PC-9 (cell line): ENCODE measurements at regions not wholly inside any gene's neighbourhood (a gene's known extent, or its start where the extent isn't known, plus 50 kb on each side); places are given as distances from the start of the nearest gene placed in this dataset.
"Not testable (repeated sequence)": the region's sequence is repeated elsewhere in the genome, so short reads cannot be mapped to it uniquely, and the experiment has no call there.

Source experiments
- BruUV-seq: library from RNA; stranded (reverse); fragments of 400-500 nt; replicated peaks from 2 replicates; lab custom pipeline; 2021; lab: Mats Ljungman, UMichigan
- CTCF ChIA-PET: fragments of 300-600 bp; sonication (Branson Sonifier 250); formaldehyde crosslinking; loops from one replicate; lab custom pipeline; 2022; ENCODE audit warnings: antibody characterized with exemption; lab: Charles Lee
- POLR2A ChIA-PET: fragments of 300-600 bp; sonication (Branson Sonifier 250); formaldehyde crosslinking; loops from one replicate; lab custom pipeline; 2022; ENCODE audit warnings: antibody characterized with exemption; ENCODE audit not compliant: unreplicated experiment; lab: Charles Lee
- DNase-seq, 2 experiments: peaks; one replicate each; pipeline versions ENCODE4 v3.0.0 to v3.0.0-alpha.2; 2015 to 2022; ENCODE audit warnings: mixed read lengths in 1 of 2
- H2AFZ ChIP-seq: fragments of 200-600 bp; sonication (generic); 2 replicates; pipeline ENCODE4 v1.8.1; 2017; ENCODE audit warnings: antibody characterized with exemption
- H3F3A ChIP-seq: fragments of 200-600 bp; sonication (generic); 2 replicates; pipeline ENCODE4 v1.8.1; 2017; ENCODE audit warnings: antibody characterized with exemption, mild to moderate bottlenecking, low read depth; ENCODE audit not compliant: insufficient read depth
- H3K27ac ChIP-seq: fragments of 200-600 bp; sonication (generic); 2 replicates; pipeline ENCODE4 v1.6.1; 2016; ENCODE audit warnings: mixed run types
- H3K27me3 ChIP-seq: fragments of 200-600 bp; sonication (generic); 2 replicates; pipeline ENCODE4 v1.6.1; 2016; ENCODE audit warnings: low read depth, mixed run types; ENCODE audit not compliant: insufficient read depth
- H3K36me3 ChIP-seq: fragments of 200-600 bp; sonication (generic); 2 replicates; pipeline ENCODE4 v1.6.1; 2016; ENCODE audit warnings: low read depth, mixed run types
- H3K4me1 ChIP-seq: fragments of 200-600 bp; sonication (generic); replicated peaks from 2 replicates; pipeline ENCODE4 v1.6.1; 2016; ENCODE audit warnings: mixed run types; ENCODE audit not compliant: insufficient read depth
- H3K4me2 ChIP-seq: fragments of 200-600 bp; sonication (generic); 2 replicates; pipeline ENCODE4 v1.6.1; 2017; ENCODE audit warnings: mixed run types
- H3K4me3 ChIP-seq: fragments of 200-600 bp; sonication (generic); 2 replicates; pipeline ENCODE4 v1.6.1; 2016; ENCODE audit warnings: mixed run types
- H3K79me2 ChIP-seq: fragments of 200-600 bp; sonication (generic); 2 replicates; pipeline ENCODE4 v1.6.1; 2017; ENCODE audit warnings: low read depth, mixed run types
- H3K9me2 ChIP-seq: fragments of 200-600 bp; sonication (generic); 2 replicates; pipeline ENCODE4 v1.8.1; 2017; ENCODE audit warnings: mild to moderate bottlenecking; ENCODE audit not compliant: insufficient read depth
- H3K9me3 ChIP-seq: fragments of 200-600 bp; sonication (generic); 2 replicates; pipeline ENCODE4 v1.8.1; 2016; ENCODE audit warnings: low read depth; ENCODE audit not compliant: insufficient read depth
- H4K20me1 ChIP-seq: fragments of 200-600 bp; sonication (generic); 2 replicates; pipeline ENCODE4 v1.8.1; 2017; ENCODE audit not compliant: insufficient read depth
- CTCF ChIP-seq: fragments of 200-600 bp; sonication (generic); conservative IDR thresholded peaks from 2 replicates; pipeline ENCODE4 v1.6.1; 2017; ENCODE audit warnings: mixed run types, antibody characterized with exemption, mild to moderate bottlenecking, moderate library complexity
- EZH2 ChIP-seq: fragments of 200-600 bp; sonication (generic); IDR thresholded peaks from 2 replicates; pipeline ENCODE4 v1.8.0; 2017; ENCODE audit warnings: antibody characterized with exemption, low read depth
- intact Hi-C: fragments of 100-400 bp; cut with micrococcal nuclease; formaldehyde crosslinking; loops from one replicate; pipeline ENCODE4 v1.10.0; 2022; ENCODE audit not compliant: unreplicated experiment

GRCh38 chr10:28370107-28370835, 67.4 kb upstream of the MPP7 start:
- intact Hi-C loops: no loop called here
- CTCF ChIA-PET: no interaction called here
- Histone ChIP-seq H3K4me2 (no peak overlapping the region), H3F3A (no peaks in the 10 kb centered on the region), H2AFZ (no peak overlapping the region), H4K20me1 (no peaks in the 10 kb centered on the region), H3K9me2 (no peaks in the 10 kb centered on the region), H3K27me3 (peaks cover 11% of the 10 kb centered on the region; the same call in 1 of the 2 replicates), H3K9me3 (no peaks in the 10 kb centered on the region; the same call in 1 of the 2 replicates), H3K27ac (no peak overlapping the region), H3K4me3 (no peak overlapping the region), H3K79me2 (no peaks in the 10 kb centered on the region), H3K36me3 (no peaks in the 10 kb centered on the region), H3K4me1 (no peaks in the 10 kb centered on the region)
- POLR2A ChIA-PET: no interaction called here
- no TSS peak for BruUV-seq
- no peak for DNase-seq
- no peak for TF ChIP-seq EZH2
- no peak for TF ChIP-seq CTCF

GRCh38 chr10:28371638-28372037, 68.8 kb upstream of the MPP7 start:
- H3K36me3 ChIP-seq, H3K9me2 ChIP-seq, H3K4me2 ChIP-seq, H2AFZ ChIP-seq, H3F3A ChIP-seq, H4K20me1 ChIP-seq, DNase-seq, H3K27ac ChIP-seq, H3K79me2 ChIP-seq, CTCF ChIA-PET, POLR2A ChIA-PET, H3K9me3 ChIP-seq, intact Hi-C loops, H3K4me1 ChIP-seq, BruUV-seq, H3K4me3 ChIP-seq: not testable (repeated sequence)
- peaks cover 11% of the 10 kb centered on the region; the same call in 1 of the 2 replicates for H3K27me3 ChIP-seq

- H4K20me1 ChIP-seq: no peaks in the 10 kb centered on the region
- no peak for TF ChIP-seq CTCF
- TF ChIP-seq EZH2: no peak
- POLR2A ChIA-PET: no interaction called here
- no peak overlapping the region for H3K4me2 ChIP-seq
- H3K27ac ChIP-seq: no peak overlapping the region
- H3K9me2 ChIP-seq: no peaks in the 10 kb centered on the region
- H3K4me3 ChIP-seq: no peak overlapping the region
- no peak for DNase-seq
- CTCF ChIA-PET: no interaction called here
- no peaks in the 10 kb centered on the region; the same call in 1 of the 2 replicates for H3K9me3 ChIP-seq
- no peaks in the 10 kb centered on the region for H3K4me1 ChIP-seq
- H2AFZ ChIP-seq: no peak overlapping the region
- H3K36me3 ChIP-seq: no peaks in the 10 kb centered on the region
- peaks cover 8% of the 10 kb centered on the region; the same call in 1 of the 2 replicates for H3K27me3 ChIP-seq
- H3K79me2 ChIP-seq: no peaks in the 10 kb centered on the region
- no peaks in the 10 kb centered on the region for H3F3A ChIP-seq
- intact Hi-C loops: no loop called here
- no TSS peak for BruUV-seq
These were observed 71.2 kb upstream of the MPP7 start for GRCh38 chr10:28374036-28374435.
